Erythroblast (primary cell): ENCODE measurements at regions not wholly inside any gene's neighbourhood (a gene's known extent, or its start where the extent isn't known, plus 50 kb on each side); places are given as distances from the start of the nearest gene placed in this dataset.

Experiments
- DNase-seq, 2 experiments: peaks; one replicate each; lab custom pipeline; 2025; lab: John Stamatoyannopoulos, UW
- GATA1 ChIP-seq: IDR thresholded peaks from 2 replicates; pipeline ENCODE4 v1.6.1; 2011; ENCODE audit warnings: low read depth, mild to moderate bottlenecking, control low read depth, low read length, moderate library complexity
- POLR2A ChIP-seq: IDR thresholded peaks from 2 replicates; pipeline ENCODE4 v1.6.1; 2011; ENCODE audit warnings: mild to moderate bottlenecking, low read length

DNA sequence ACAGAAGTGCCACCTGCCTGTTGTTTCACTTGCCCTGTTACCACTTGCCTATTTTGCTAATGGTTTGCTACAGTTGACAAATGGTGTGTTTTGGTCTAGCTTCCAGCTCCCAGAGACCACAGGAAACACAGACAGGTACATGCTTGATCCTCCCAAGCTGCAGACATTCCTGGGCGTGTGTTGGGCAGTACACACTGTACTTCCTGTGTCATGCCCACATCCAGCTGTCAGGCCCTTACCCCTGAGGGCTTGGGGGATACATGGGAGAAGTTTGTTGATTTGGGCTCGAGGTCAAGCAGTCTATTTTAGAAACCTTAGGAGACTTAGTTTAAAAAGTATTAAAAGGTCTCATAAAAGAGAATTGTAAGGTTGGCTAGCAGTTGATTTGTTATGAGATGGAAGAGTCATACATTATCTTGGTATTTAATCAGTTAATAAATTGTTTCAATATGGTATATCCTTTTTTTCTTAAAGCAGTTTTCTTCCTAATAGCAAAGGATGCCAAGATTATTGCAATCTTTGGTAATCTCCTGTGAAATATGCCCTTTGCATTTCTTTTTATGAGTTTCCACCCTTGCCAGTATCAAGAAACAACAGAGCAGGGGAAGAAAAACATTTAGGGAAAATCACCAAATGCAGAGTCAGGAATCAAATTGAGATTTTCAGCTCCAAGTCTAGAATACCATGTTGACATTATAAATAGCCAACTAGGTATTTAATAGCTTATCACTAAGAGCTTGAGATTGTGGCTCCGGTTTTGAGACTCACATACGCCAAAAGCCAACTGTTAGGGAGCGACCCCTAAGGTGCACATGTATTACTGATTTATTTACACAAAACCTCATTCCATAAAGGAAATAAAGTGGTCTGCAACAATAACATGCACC lies 52.3 kb upstream of the CD180 start:
- DNase-seq, result no peak

DNA sequence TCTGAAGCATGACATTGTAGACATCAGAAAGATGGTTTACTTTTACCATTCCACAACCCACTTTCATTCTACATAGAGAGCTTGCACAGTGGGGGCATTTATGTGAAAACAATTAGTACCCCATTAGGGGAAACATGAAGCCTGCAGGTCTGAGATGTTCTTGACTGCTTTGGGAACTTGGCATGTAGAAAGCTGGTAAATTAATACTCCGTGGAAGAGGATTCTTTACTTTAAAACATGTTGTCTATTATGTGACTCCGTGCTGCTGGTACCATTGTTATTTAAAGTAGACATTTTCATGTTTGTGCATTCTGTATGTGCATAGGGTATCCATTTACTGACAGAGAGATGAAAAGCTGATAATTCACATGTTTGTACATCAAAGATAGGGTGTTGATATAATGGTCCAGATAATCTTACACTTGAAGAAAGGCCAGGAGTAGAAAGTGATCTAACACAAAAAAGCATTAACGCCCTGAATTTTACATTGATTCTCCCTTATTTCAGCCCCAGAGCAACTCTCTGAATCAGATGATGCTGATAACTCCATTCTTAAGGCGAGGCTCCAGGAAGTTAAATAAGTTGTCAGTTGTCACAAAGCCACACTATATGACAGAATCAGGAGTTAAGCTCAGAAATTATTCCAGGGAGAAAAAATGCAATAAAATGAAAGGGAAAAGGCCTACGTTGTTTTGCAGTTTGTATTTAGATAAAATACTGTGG lies 50.1 kb upstream of the CD180 start:
- no peak for DNase-seq
- TF ChIP-seq POLR2A (no peak), GATA1 (no peak)

More for the DNA sequence above, 52.3 kb upstream of the CD180 start:
- TF ChIP-seq POLR2A (no peak), GATA1 (no peak)
